Activated CD4-positive, alpha-beta memory T cell treated with anti-CD3 and anti-CD28 coated beads, Interleukin-2, amount 10 ng/mL, durations not matched to agents 7 days and 5 days (primary cell): ENCODE measurements at regions not wholly inside any gene's neighbourhood (a gene's known extent, or its start where the extent isn't known, plus 50 kb on each side); places are given as distances from the start of the nearest gene placed in this dataset.
"Not testable (repeated sequence)": the region's sequence is repeated elsewhere in the genome, so short reads cannot be mapped to it uniquely, and the experiment has no call there.

Experiments used
- CTCF ChIA-PET: fragments of 350-600 bp; sonication (Branson Sonifier 250); formaldehyde crosslinking; loops from one replicate; lab custom pipeline; 2021; ENCODE audit warnings: antibody characterized with exemption, inconsistent platforms; lab: Charles Lee
- POLR2A ChIA-PET: fragments of 350-600 bp; sonication (Branson Sonifier 250); formaldehyde crosslinking; loops from one replicate; lab custom pipeline; 2021; ENCODE audit warnings: antibody characterized with exemption; lab: Charles Lee
- DNase-seq: peaks from one replicate; pipeline ENCODE4 v3.0.0-alpha.2; 2020
- H3K27ac Mint-ChIP-seq: one replicate; pipeline ENCODE4 v1.8.0; 2021; ENCODE audit warnings: mild to moderate bottlenecking, mixed read lengths
- H3K27me3 Mint-ChIP-seq: one replicate; pipeline ENCODE4 v1.8.0; 2021; ENCODE audit warnings: mixed read lengths
- H3K36me3 Mint-ChIP-seq: one replicate; pipeline ENCODE4 v1.8.0; 2021; ENCODE audit warnings: low read depth, mixed read lengths
- H3K4me1 Mint-ChIP-seq: one replicate; pipeline ENCODE4 v1.8.0; 2021; ENCODE audit warnings: mixed read lengths
- H3K4me3 Mint-ChIP-seq: one replicate; pipeline ENCODE4 v1.8.0; 2021; ENCODE audit warnings: mild to moderate bottlenecking, mixed read lengths
- H3K9me3 Mint-ChIP-seq: one replicate; pipeline ENCODE4 v1.8.0; 2021; ENCODE audit warnings: mixed read lengths

DNA sequence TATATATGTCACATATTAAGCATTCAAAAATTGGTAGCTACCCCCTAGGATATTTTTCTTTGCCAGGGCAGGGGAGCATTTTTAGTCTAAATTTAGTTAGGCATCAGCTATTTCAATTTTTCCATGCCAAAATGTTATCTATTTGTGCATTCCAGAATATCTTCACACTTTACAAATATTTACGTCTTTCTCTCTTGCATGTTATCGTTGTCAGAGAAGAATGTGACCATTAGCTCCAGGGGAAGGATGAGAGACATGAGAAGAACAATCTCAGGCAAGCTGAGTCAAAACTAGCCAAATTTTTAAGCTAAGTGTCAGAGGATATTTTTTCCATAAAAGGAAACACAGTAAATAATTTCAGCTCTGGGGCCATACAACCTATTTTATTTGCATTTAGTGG lies 885.0 kb upstream of the EPHA5 start:
- ChIA-PET CTCF (no interaction called here), POLR2A (no interaction called here)
- Mint-ChIP-seq H3K36me3 (no peaks in the 10 kb centered on the region), H3K4me3 (no peak overlapping the region), H3K4me1 (no peaks in the 10 kb centered on the region), H3K9me3 (no peaks in the 10 kb centered on the region), H3K27ac (no peak overlapping the region), H3K27me3 (no peaks in the 10 kb centered on the region)
- DNase-seq, result no peak

DNA sequence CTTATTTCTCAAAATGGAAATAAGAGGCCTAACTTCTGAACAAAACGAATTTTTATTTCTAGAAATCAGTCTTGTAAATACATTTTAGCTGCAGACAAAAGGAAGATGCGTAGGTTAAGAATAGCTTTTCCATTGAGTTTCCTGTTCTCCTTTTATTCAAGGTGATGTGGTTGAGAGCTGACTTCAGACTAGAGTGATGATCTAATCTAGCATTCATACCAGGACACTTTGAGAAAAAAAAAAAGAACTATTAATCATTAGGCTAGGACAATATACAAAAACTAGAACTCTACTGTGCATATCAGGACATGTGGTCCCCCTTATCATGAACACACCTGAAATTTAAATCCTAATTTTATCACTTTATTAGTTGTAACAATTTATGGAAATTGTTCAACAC lies 884.5 kb upstream of the EPHA5 start:
- no peaks in the 10 kb centered on the region for H3K4me1 Mint-ChIP-seq
- no peak overlapping the region for H3K27ac Mint-ChIP-seq
- ChIA-PET CTCF (no interaction called here), POLR2A (no interaction called here)
- no peaks in the 10 kb centered on the region for H3K9me3 Mint-ChIP-seq
- H3K4me3 Mint-ChIP-seq, result no peak overlapping the region
- H3K36me3 Mint-ChIP-seq, result no peaks in the 10 kb centered on the region
- DNase-seq, result no peak
- H3K27me3 Mint-ChIP-seq, result no peaks in the 10 kb centered on the region

DNA sequence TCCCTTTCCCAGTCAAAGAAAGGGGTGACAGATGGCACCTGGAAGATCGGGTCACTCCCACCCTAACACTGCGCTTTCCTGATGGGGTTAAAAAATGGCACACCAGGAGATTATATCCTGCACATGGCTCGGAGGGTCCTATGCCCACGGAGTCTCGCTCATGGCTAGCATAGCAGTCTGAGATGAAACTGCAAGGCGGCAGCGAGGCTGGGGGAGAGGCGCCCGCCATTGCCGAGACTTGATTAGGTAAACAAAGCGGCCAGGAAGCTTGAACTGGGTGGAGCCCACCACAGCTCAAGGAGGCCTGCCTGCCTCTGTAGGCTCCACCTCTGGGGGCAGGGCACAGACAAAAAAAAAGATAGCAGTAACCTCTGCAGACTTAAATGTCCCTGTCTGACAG lies 875.0 kb upstream of the EPHA5 start:
- CTCF ChIA-PET, H3K27me3 Mint-ChIP-seq, DNase-seq, H3K4me1 Mint-ChIP-seq, H3K27ac Mint-ChIP-seq, POLR2A ChIA-PET, H3K4me3 Mint-ChIP-seq, H3K9me3 Mint-ChIP-seq, H3K36me3 Mint-ChIP-seq: not testable (repeated sequence)

DNA sequence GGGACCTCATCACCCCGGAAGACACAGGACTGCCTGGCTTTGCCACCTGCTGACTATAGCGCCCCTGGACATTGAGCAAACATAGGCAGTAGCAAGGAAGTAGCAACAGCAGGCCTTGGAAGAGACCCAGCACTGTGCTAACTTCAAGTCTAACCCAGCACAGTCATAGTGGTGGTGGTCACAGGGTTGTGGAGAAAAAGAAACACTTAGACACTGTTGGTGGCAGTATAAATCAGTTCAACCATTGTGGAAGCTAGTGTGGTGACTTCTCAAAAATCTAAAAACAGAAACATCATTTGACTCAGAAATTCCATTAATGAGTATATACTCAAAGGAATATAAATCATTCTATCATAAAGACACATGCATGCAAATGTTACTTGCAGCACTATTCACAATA lies 874.0 kb upstream of the EPHA5 start:
- CTCF ChIA-PET, result no interaction called here
- Mint-ChIP-seq H3K4me3 (no peak overlapping the region), H3K27ac (no peak overlapping the region), H3K36me3 (no peaks in the 10 kb centered on the region), H3K9me3 (peaks cover 6% of the 10 kb centered on the region), H3K27me3 (no peaks in the 10 kb centered on the region), H3K4me1 (no peaks in the 10 kb centered on the region)
- DNase-seq, result no peak
- POLR2A ChIA-PET, result no interaction called here

DNA sequence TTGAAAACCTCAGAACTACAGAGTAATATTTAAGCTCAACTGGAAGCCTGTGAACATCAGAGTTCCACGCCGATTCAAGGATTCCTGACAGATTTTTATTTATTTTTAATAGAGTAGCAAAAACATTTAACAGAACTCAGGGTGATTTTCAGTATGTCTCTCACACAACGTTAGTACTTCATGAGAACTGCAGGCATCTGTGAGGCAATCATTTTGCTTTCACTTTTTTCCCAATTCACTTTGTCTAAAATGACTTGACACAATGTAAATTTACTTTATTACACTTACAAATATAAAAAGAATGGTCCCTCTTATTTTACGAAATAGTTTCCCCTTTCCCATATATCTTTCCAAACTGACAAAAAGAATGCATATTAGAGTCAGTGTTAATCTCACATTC lies 869.5 kb upstream of the EPHA5 start:
- ChIA-PET POLR2A (no interaction called here), CTCF (no interaction called here)
- H3K27ac Mint-ChIP-seq, result no peak overlapping the region
- no peaks in the 10 kb centered on the region for H3K36me3 Mint-ChIP-seq
- H3K9me3 Mint-ChIP-seq, result peaks cover 7% of the 10 kb centered on the region
- H3K4me3 Mint-ChIP-seq, result no peak overlapping the region
- H3K27me3 Mint-ChIP-seq, result no peaks in the 10 kb centered on the region
- H3K4me1 Mint-ChIP-seq, result no peaks in the 10 kb centered on the region
- no peak for DNase-seq

DNA sequence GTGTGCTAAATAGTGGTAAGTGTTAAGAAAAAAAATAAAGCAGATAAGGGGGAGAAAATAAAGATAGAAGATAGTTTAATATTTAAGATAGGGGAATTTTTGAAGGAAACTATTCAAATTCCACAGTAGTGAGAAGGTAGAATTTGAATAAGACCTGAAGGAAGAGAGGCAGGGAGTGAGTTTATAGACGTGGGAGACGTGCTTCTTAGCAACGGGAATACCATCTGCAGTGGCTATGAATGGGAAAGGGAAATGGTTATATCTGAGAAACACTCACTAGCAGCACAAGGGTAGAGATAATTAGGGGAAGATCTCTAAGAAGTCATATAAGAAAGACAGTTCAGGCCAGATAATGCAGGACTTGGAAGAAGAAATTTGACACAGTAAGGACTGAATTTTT lies 854.5 kb upstream of the EPHA5 start:
- ChIA-PET CTCF (no interaction called here), POLR2A (no interaction called here)
- Mint-ChIP-seq H3K4me1 (no peaks in the 10 kb centered on the region), H3K27ac (no peak overlapping the region), H3K27me3 (no peaks in the 10 kb centered on the region), H3K4me3 (no peak overlapping the region), H3K9me3 (peaks cover 10% of the 10 kb centered on the region), H3K36me3 (no peaks in the 10 kb centered on the region)
- no peak for DNase-seq

DNA sequence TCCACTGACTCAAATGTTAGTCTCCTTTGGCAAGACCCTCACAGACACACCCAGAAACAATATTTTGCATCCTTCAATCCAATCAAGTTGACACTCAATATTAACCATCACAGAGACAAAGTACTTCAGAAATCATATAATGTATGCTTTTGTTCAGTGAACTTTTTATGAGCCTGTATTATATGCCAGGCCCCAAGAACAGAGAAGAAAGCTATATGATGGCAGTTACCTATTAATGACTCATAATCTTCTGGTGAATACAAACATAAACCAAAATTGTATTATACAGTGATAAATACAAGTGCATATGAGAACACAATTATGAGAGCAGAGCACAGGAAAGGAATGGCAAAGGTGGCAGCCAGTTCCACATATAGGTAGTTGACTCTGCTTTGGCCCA lies 852.0 kb upstream of the EPHA5 start:
- H3K4me3 Mint-ChIP-seq, result no peak overlapping the region
- no peak for DNase-seq
- ChIA-PET CTCF (no interaction called here), POLR2A (no interaction called here)
- no peaks in the 10 kb centered on the region for H3K27me3 Mint-ChIP-seq
- no peaks in the 10 kb centered on the region for H3K36me3 Mint-ChIP-seq
- peaks cover 3% of the 10 kb centered on the region for H3K9me3 Mint-ChIP-seq
- H3K4me1 Mint-ChIP-seq, result no peaks in the 10 kb centered on the region
- no peak overlapping the region for H3K27ac Mint-ChIP-seq

DNA sequence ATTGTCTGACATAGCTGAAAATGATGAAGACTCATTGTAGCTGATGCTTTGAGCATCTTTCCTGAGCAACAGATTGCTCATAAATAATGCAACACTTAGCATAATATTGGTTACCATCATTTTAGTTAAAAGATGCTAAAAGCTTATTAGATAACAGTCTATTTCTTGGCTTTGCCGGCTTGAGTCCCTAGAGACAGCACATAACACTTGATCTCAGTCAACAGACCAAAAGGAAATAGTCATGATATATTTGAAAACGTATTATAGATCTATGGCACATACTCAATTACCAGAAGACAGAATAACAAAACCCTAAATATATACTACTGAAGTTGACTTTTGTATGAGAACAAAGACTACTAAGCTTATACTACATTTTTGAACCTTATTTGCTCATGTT lies 846.7 kb upstream of the EPHA5 start:
- Mint-ChIP-seq H3K4me3 (no peak overlapping the region), H3K27ac (no peak overlapping the region), H3K36me3 (no peaks in the 10 kb centered on the region), H3K4me1 (no peaks in the 10 kb centered on the region), H3K9me3 (no peaks in the 10 kb centered on the region), H3K27me3 (no peaks in the 10 kb centered on the region)
- ChIA-PET POLR2A (no interaction called here), CTCF (no interaction called here)
- no peak for DNase-seq

DNA sequence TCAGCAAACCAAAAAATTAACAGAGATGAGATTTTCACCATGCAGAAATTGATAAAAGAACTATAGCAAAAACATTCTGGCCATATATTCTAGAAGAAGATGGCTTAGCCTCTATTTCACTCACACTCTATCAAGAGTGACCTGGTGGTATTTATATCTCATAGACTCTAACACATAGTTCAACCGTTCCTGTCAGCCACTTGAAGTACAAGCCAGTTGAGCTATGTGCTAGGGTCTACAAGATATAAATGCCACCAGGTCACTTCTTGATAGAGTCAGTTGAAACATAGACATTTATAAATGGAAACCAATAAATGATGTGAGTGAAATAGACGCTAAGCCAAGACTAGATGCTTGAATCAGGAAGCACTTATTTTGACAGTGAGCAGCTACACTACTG lies 836.7 kb upstream of the EPHA5 start:
- H3K27me3 Mint-ChIP-seq, result no peaks in the 10 kb centered on the region
- H3K27ac Mint-ChIP-seq, result no peak overlapping the region
- no peaks in the 10 kb centered on the region for H3K9me3 Mint-ChIP-seq
- no peak overlapping the region for H3K4me3 Mint-ChIP-seq
- H3K4me1 Mint-ChIP-seq, result no peaks in the 10 kb centered on the region
- no peak for DNase-seq
- ChIA-PET CTCF (no interaction called here), POLR2A (no interaction called here)
- H3K36me3 Mint-ChIP-seq, result no peaks in the 10 kb centered on the region

DNA sequence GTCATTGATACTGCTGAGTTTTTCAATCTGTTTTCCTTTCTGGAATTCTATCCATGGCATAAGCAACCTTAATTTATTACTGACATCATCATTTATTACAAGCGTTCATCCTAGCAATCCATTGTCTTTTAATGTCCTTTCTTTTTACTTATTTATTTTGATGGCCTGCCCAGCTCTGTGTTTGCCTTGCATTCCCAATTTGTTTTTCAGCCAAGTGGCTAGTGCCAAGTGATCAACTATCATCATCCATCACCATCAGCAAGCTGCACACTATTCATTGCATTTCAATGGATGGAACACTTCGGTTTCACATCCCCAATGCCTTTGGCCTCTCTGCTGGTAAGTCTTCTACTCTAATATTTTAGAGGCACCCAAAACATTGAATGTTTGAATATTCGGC lies 831.7 kb upstream of the EPHA5 start:
- Mint-ChIP-seq H3K27ac (no peak overlapping the region), H3K9me3 (peaks cover under 1% of the 10 kb centered on the region), H3K4me3 (no peak overlapping the region), H3K4me1 (no peaks in the 10 kb centered on the region), H3K27me3 (no peaks in the 10 kb centered on the region), H3K36me3 (no peaks in the 10 kb centered on the region)
- DNase-seq, result no peak
- ChIA-PET CTCF (no interaction called here), POLR2A (no interaction called here)

DNA sequence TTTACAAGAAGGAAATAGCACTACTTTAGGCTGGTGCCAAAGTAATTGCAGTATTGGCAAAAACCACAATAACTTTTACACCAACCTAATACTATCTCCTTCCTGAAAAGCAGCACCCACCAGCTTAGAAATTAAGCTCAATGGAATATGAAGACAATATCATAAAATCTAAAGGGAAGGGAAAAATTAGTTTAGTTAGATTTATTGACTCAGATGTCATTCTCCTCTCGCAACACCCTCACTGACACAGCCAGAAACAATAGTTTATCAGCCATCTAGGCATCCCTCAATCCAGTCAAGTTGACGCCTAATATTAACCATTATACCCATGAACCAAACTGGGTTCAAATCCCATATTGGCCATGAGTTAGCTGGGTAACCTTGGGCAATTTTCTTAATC lies 820.4 kb upstream of the EPHA5 start:
- H3K36me3 Mint-ChIP-seq, result no peaks in the 10 kb centered on the region
- no peaks in the 10 kb centered on the region for H3K9me3 Mint-ChIP-seq
- no peak overlapping the region for H3K4me3 Mint-ChIP-seq
- H3K27me3 Mint-ChIP-seq, result no peaks in the 10 kb centered on the region
- no peak overlapping the region for H3K27ac Mint-ChIP-seq
- POLR2A ChIA-PET, result no interaction called here
- no peak for DNase-seq
- no peaks in the 10 kb centered on the region for H3K4me1 Mint-ChIP-seq
- CTCF ChIA-PET, result no interaction called here

DNA sequence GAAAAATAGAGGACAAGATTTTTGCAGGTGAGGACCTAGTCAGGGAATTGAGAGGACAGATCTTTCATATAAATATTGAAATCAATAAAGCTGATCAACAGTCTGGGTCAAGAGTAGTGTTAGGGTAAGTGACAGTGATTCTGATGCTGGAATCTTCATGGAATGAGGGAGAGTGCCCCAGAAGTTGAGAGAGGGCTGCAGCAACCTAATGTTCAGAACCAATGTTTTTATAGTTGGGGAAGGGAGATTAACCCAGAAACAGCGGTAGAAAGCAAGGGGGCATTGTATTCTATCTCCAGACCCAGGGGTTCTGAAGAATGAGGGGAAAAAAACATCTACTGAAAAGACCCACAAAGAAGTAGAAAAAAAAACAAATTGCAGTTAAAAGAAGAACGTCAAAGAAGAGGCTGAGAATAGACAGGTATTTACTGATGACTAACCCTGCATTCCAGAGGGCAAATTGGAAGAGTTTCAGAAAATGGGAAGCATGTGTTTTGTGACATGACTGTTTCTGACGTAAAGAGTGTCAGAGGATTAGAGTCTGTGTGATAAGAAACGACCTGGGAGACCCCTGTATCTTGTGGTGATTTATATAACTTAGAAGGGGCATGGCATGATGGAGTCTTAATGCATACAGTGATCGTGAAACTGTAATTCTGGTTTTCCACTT lies 819.6 kb upstream of the EPHA5 start:
- Mint-ChIP-seq H3K27ac (no peak overlapping the region), H3K4me1 (no peaks in the 10 kb centered on the region), H3K4me3 (no peak overlapping the region), H3K36me3 (no peaks in the 10 kb centered on the region), H3K27me3 (no peaks in the 10 kb centered on the region), H3K9me3 (no peaks in the 10 kb centered on the region)
- DNase-seq, result no peak
- ChIA-PET POLR2A (no interaction called here), CTCF (no interaction called here)

DNA sequence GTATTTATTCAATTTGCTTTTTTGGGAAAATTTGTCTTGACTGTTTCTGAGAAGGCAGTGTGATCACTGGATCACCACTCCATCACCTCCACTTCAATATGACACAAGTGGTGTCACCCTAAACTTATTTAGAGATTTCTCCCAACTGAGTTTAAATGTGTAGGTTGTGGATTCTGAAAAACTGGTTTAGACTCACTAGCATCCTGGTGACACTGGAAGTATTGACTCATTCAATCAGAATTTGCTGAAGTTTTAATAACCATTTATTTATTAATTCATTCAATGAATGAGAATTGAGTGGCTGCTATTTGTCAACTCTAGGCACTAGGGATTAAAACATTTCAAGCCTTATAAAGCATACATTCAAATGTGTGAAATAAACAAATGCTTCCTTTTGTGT lies 819.1 kb upstream of the EPHA5 start:
- H3K4me3 Mint-ChIP-seq, result no peak overlapping the region
- DNase-seq, result no peak
- H3K27ac Mint-ChIP-seq, result no peak overlapping the region
- no peaks in the 10 kb centered on the region for H3K9me3 Mint-ChIP-seq
- ChIA-PET POLR2A (no interaction called here), CTCF (no interaction called here)
- H3K36me3 Mint-ChIP-seq, result no peaks in the 10 kb centered on the region
- no peaks in the 10 kb centered on the region for H3K4me1 Mint-ChIP-seq
- H3K27me3 Mint-ChIP-seq, result no peaks in the 10 kb centered on the region

DNA sequence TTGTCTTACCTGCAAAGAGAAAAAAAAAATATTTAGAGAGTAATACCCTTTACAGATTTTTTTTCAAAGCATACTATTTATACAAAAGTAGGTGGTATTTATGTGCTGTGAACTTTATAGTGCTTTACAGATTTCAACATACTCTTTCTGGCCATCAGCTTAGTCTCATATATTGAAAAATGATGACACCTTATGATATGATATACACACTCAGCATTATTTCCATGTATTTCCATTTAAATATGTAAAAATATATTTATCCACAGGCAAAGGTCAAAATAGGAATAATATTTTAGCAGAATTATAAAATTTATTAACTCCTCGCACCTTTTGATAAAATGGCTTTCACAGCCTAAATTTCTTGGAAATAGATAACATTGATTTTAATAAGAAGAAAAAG lies 815.8 kb upstream of the EPHA5 start:
- Mint-ChIP-seq H3K9me3 (peaks cover 4% of the 10 kb centered on the region), H3K27me3 (no peaks in the 10 kb centered on the region), H3K36me3 (no peaks in the 10 kb centered on the region), H3K27ac (no peak overlapping the region), H3K4me1 (no peaks in the 10 kb centered on the region), H3K4me3 (no peak overlapping the region)
- no peak for DNase-seq
- POLR2A ChIA-PET, result no interaction called here
- CTCF ChIA-PET, result no interaction called here
